HG02763 (cell line): ENCODE measurements at regions not wholly inside any gene's neighbourhood (a gene's known extent, or its start where the extent isn't known, plus 50 kb on each side); places are given as distances from the start of the nearest gene placed in this dataset.
A peak's percentile ranks its signal among the peaks of the same experiment; 100 is the strongest.
"Not testable (repeated sequence)": the region's sequence is repeated elsewhere in the genome, so short reads cannot be mapped to it uniquely, and the experiment has no call there.

Source experiments
- ATAC-seq: cut with Tn5 transposase; IDR thresholded peaks from one replicate; pipeline ENCODE4 v1.9.1; 2021; ENCODE audit warnings: mild to moderate bottlenecking, moderate library complexity; ENCODE audit not compliant: unreplicated experiment

- no peak for ATAC-seq
Observed at GRCh38 chr13:106107061-106107460, 428.4 kb downstream of the EFNB2 start.

DNA sequence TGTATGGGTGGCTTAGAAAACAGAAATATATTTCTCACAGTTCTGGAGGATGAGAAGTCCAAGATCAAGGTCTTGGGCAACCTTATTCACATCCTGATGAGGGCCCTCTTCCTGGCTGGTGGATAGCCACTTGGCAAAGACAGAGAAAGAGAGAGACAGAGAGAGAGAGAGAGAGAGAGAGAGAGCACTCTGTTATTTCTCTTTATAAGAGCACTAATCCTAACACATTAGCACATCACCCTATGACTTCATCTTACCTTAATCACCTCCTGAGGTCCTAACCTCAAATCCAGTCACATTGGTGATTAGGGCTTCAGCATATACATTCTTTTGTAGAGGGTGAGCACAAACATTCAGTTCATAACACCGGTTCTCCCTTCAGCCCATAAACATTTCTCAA, 430.3 kb downstream of the EFNB2 start:
- no peak for ATAC-seq

DNA sequence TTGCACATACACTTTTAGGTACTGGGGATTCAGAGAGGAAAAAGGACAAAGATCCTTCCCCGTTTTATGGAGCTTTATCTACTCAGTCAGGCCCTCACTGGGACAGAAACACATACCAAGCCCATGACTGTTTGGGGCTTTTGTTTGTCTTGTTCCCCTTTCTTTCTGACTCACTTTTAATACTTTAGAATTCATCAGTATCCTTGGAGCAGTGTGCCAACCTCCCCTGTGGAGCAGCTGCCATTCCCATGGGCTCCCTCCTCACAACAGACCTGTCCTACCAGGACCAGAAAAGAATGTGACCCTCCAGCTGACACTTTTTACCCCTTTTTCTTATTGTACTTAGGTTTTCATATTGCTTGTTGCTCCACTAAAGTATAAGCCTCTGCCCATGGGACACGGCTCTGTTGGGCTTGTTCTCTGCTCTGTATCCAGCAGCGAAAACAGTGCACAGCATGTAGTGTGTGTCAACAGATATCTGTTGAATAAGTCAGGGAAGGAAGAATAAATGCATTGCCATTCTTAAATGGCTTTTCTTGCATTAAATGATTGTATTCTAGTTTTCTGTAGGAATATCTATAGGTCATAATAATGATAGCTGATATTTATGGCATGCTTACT, 431.1 kb downstream of the EFNB2 start:
- ATAC-seq: no peak

DNA sequence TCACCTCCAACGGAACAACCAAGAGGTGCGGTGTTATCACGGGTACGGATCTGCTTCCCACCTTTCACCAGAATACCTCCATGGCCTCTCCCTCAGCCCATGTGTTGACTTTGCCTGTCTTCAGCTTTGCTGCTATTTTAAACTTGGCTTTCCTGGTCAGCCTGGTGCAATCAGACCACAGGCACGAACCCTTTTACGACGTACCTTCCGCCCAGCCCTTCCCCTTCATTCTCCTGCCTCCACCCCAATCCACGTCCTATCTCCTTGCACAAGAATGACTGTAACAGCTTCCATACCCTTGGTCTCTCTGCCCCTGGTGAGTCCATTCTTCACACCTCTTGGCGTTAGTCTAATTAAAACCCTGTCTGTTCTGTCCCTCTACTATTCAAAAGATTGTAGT, 431.7 kb downstream of the EFNB2 start:
- no peak for ATAC-seq

DNA sequence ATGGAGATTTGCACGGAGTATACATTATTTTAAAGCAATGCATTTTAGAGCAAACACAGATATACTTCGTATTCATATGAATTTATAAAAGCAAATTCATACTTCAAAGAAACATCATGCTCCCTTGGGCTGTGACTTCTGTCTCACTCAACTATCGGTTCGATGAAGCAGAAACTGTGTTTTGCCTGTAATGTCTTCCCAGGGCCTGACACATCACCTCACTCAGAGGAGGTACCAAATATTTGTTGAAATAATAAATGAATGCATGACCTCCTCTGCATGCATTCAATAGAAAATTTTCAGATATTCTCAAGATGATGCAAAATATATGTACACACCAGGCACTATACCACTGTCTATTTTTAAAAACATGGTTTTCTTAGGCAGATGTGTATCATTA, 432.7 kb downstream of the EFNB2 start:
- no peak for ATAC-seq

DNA sequence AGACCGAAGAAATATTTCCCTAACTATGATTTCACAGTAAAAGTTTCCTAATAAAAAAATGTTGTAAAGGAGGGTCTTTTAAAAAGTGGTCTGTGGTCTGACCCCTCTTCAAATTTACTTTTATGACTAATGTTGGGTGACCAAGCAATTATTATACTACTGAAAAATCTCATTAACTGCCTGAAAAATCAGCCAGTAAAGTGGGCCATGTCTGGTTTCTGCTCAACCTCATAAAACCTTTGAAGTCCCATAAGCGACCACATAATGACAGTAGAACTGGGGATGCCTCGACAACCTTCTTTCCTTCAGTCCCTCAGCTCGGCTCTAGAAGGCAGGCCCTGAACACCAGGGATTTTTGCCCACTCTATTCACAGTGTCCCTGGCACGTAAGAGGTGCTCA, 434.3 kb downstream of the EFNB2 start:
- ATAC-seq: no peak

GRCh38 chr13:106100171-106100919, 435.1 kb downstream of the EFNB2 start:
- no peak for ATAC-seq

DNA sequence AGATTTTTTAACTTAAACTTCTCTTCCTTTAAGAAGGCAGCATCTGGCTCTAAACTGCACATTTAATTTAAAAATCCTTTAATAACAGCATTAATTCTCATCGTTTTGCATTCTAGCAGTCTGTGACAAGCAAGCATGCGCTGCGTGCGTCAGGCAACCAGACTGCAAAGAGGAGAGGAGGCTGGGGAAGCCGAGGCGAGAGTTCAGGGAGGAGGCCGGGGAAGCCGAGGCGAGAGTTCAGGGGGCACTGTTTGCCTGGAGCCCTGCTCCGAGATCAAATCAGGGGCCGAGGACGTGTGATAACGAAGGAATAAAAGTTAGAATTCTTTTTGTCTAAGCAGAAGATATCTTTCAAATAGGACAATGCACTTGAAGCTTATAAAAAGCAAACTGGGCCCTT, 435.7 kb downstream of the EFNB2 start:
- ATAC-seq: no peak

DNA sequence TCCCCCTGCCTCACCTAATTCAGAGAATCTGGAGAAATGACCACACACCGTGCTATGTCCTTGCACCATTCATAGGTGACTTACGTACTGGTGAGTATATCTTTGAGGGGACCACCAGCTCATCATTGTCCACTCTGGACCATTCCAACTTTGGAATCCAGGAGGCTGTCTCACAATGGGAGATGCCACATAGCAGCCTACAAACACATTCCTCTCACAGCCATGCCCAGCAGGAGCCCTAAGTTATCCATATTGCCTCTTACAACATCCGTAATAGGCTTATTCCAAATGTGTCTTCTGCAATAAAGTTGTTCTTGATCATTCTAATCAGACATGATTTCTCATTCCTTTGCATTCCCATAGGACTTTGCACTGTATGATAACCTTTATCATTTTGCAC, 436.7 kb downstream of the EFNB2 start:
- no peak for ATAC-seq

DNA sequence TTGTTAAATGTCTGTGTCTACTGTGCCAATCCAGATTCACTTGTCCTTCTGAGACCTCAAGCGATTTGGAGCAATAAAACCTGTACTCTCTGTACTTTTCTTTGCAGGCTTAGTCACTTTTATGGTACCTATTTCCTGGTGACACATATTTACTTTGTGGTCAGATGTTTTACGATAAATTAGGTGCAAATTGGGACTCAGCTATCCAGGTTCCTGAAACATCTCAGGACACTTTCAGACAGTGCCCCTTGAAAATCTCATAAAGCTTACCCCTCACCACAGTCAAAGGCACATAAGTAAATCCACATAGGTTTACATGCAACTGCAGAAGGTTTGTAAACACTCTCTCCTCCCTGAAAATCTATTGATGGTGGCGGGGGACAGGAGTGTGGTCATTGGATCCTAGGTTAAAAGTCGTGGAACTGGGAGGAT, 438.8 kb downstream of the EFNB2 start:
- no peak for ATAC-seq

DNA sequence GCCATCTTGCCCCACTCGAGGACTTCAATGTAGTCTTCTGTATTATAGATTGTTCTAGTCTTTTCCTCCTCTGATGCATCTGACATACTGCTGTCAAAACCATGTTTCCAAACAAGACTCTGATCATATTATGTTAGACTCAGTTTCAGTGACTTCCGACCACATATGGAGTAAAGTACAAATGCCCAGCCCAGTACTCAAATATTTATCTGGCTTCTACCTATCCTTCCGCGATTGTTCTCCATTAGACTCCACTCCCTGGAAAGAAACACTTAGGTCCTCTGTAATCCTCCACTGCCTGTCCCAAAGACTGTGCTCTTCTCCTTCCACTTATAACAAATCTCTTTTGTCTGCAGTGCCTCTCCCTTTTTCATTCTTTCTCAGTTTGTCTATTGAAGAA, 439.5 kb downstream of the EFNB2 start:
- no peak for ATAC-seq

GRCh38 chr13:106095406-106095805, 440.1 kb downstream of the EFNB2 start:
- no peak for ATAC-seq

DNA sequence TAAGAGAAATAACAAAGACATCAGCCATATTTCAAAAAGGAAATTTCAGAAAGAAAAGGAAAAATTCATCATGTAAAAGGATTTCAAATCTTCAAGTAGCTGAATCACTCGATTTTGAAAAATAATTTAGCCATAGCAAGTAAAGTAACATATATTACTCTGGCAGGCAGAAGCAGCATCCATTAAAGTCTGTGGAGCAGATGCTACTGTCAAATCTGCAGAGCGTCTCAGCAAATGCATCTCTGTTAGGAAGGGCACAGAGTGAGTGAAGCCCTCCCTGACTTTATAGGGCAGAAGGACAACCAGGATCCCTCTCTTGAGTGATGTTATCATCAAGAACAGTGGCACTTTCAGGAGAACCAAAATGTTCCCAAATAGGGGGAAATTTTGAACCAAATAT, 445.5 kb downstream of the EFNB2 start:
- ATAC-seq: no peak

DNA sequence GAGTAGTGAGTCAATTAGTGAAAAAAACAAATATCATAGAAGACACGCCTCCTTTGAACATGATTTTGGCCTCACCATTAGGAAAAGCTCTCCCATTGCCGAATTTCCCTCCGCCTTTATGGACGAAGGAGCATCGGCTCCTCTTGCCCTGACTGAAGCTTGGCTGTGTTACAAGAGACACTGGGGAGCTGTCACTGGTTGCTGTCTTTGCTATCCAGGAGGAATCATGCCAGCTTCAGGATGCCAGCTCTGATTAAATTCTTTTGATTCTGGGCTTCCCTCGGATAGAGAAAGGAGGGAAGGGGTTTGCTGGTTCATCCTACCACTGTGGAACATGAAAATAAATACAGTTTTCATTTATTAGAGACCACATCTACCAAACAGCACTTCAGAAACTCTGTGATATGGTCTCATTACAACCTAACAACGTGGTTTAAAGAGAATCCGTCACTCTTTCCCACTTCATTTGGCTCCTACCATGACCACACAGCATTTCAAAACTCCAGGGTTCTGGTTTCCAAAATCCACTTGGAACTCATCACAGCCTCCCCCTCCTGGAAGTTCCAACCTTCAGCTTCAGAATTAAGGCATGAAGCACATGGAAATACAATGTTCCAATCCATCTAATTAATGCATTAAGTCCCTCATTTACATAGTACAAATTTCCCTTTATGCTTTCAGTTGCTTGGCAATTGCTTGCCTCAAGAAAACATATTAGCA, 446.0 kb downstream of the EFNB2 start:
- no peak for ATAC-seq

GRCh38 chr13:106088085-106088484, 447.4 kb downstream of the EFNB2 start:
- no peak for ATAC-seq

DNA sequence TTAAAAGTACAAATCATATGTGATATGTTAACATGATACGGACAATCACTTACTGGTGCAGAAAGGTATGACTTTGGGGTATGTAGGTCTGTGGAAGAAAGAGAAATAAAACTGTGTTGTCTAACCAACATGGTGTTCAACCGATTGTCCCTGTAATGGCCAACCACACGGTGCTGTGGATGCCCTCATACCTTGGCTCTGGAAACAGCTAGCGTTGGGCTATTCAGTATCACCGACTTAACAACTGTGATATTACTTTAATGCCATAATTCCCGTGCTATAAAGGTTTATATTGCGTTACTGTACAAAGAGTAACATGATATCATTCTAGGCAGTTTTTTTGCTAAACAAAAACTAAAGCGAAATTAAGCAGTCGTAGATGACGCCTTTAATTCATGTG, 448.3 kb downstream of the EFNB2 start:
- no peak for ATAC-seq

DNA sequence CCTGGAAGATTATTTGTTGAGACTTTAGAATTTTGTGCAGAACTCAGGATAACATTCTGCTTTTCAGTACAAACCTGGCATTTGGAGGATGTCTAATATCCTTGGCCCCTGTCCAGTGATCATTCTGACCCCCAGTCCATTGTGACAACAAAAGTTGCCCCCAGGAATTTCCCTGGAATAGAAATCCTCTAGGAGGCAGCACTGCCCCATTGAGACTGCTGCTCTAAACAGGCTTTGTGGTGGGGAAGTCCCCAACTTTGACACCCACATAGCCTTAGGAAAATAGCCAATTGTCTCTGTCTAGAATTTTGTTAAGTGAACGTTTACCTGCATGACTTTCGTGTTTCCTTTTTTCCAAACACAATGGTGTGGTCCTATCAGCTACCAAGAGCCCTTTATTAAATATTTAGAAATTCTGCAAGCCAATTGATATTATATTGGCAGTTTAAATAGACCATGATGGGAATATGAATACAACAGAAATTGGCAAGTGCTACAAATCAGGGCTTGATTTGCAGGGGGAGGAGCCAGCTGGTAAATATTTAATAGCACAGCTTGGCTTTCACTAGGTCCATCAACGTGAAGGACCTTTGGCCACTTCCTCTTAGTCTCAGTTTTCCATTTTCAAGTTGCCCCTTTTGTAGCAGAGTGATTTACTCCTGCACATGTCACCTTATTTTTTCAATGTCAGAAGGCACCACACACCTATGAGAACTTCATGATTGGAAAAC, 451.7 kb downstream of the EFNB2 start:
- peak; percentile 61 for ATAC-seq

DNA sequence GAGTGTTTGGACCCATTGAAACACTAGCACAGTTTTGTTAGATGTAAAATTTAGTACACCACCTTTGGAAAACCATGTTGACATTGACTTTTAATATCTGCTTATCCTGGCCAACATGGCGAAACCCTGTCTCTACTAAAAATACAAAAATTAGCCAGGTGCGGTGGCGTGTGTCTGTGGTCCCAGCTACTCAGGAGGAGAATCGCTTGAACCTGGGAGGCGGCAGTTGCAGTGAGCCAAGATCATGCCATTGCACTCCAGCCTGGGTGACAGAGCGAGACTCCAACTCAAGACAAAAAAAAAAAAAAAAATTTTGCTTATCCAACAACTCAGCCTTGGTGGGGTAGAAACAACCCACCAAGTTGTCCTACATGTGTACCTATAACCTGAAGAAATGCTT, 454.2 kb downstream of the EFNB2 start:
- ATAC-seq: not testable (repeated sequence)

DNA sequence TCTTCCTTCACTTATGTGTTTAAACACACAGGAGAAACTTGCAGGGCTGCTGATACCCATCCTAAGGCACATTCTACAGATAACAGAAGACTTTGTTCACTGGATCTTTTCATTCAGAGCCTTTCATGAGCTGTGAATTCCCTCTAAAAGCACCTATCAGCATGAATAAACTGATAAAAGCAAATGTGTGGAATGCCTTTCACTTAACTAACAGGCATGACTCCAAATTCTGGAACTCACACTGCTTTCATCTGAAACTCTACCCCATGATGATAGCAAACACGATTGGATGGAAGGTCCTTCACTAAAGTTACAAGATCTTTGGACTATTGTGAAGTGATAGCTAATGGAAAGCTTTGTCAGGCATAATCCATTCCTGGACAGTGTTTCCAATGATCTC, 457.3 kb downstream of the EFNB2 start:
- no peak for ATAC-seq

- ATAC-seq: no peak
Observed at GRCh38 chr13:106077017-106077416, 458.4 kb downstream of the EFNB2 start.

- no peak for ATAC-seq
Observed at GRCh38 chr13:106072014-106072413, 463.4 kb downstream of the EFNB2 start.
